ENCODE measurements at regions not wholly inside any gene's neighbourhood (a gene's known extent, or its start where the extent isn't known, plus 50 kb on each side); places are given as distances from the start of the nearest gene placed in this dataset.

- intact Hi-C loops (cut with DNase I; ENCODE audit: low total_unique reads), result no loop called here
- ATAC-seq, result no peak
Measured at GRCh38 chr12:38110026-38110699, 206.4 kb upstream of the ALG10B start.

GRCh38 chr12:38113991-38114390 lies 202.6 kb upstream of the ALG10B start:
- Histone ChIP-seq H3K4me3 (no peak overlapping the region), H3K9me3 (no peaks in the 10 kb centered on the region), H3K4me1 (no peaks in the 10 kb centered on the region), H3K36me3 (no peaks in the 10 kb centered on the region), H3K27me3 (no peaks in the 10 kb centered on the region), H3K27ac (no peak overlapping the region)
- intact Hi-C loops (cut with DNase I; ENCODE audit: low total_unique reads), result no loop called here
- in situ Hi-C loops (cut with MboI; ENCODE audit: low sequenced_read_pairs in 4 of 4), result loop anchor here in 1 of 4 donors (25.0 kb wide), 1 partner anchor 973 kb away; no protein-coding TSS in a partner anchor
- ATAC-seq (no peak), DNase-seq (no peak)
- TF ChIP-seq CTCF (IDR thresholded peaks at IDR 0.05 in 4 of 5, conservative IDR thresholded peaks at IDR 0.05 in 1 of 5) (no peak), POLR2A (IDR thresholded peaks at IDR 0.05) (no peak)

More at GRCh38 chr12:38110026-38110699, 206.4 kb upstream of the ALG10B start:
- Histone ChIP-seq H3K27me3 (no peaks in the 10 kb centered on the region), H3K27ac (no peak overlapping the region), H3K36me3 (no peaks in the 10 kb centered on the region), H3K4me3 (no peak overlapping the region), H3K9me3 (no peaks in the 10 kb centered on the region), H3K4me1 (no peaks in the 10 kb centered on the region)
- in situ Hi-C loops (cut with MboI; ENCODE audit: low sequenced_read_pairs in 4 of 4), result loop anchor here in 1 of 4 donors (25.0 kb wide), 1 partner anchor 977 kb away; no protein-coding TSS in a partner anchor
- TF ChIP-seq CTCF (IDR thresholded peaks at IDR 0.05 in 4 of 5, conservative IDR thresholded peaks at IDR 0.05 in 1 of 5), result no peak
- TF ChIP-seq POLR2A (IDR thresholded peaks at IDR 0.05), result no peak
- no peak for DNase-seq

GRCh38 chr12:38116968-38117367 lies 199.6 kb upstream of the ALG10B start:
- H3K9me3 ChIP-seq, result no peaks in the 10 kb centered on the region
- H3K4me3 ChIP-seq, result no peak overlapping the region
- no peak for ATAC-seq
- in situ Hi-C loops (cut with MboI; ENCODE audit: low sequenced_read_pairs in 4 of 4) (loop anchor here in 1 of 4 donors (25.0 kb wide), 1 partner anchor 970 kb away; no protein-coding TSS in a partner anchor), intact Hi-C loops (cut with DNase I; ENCODE audit: low total_unique reads) (no loop called here)
- DNase-seq, result no peak
- no peaks in the 10 kb centered on the region for H3K27me3 ChIP-seq
- H3K27ac ChIP-seq, result no peak overlapping the region
- H3K36me3 ChIP-seq, result no peaks in the 10 kb centered on the region
- TF ChIP-seq CTCF (IDR thresholded peaks at IDR 0.05 in 4 of 5, conservative IDR thresholded peaks at IDR 0.05 in 1 of 5) (no peak), POLR2A (IDR thresholded peaks at IDR 0.05) (no peak)
- H3K4me1 ChIP-seq, result no peaks in the 10 kb centered on the region

GRCh38 chr12:38118632-38119031 lies 197.9 kb upstream of the ALG10B start:
- no peak for ATAC-seq

More at GRCh38 chr12:38118632-38119031, 197.9 kb upstream of the ALG10B start:
- no peaks in the 10 kb centered on the region for H3K27me3 ChIP-seq
- H3K4me3 ChIP-seq, result no peak overlapping the region
- no peak for TF ChIP-seq CTCF (IDR thresholded peaks at IDR 0.05 in 4 of 5, conservative IDR thresholded peaks at IDR 0.05 in 1 of 5)
- TF ChIP-seq POLR2A (IDR thresholded peaks at IDR 0.05), result no peak
- no peaks in the 10 kb centered on the region for H3K9me3 ChIP-seq
- in situ Hi-C loops (cut with MboI; ENCODE audit: low sequenced_read_pairs in 4 of 4) (loop anchor here in 1 of 4 donors (25.0 kb wide), 1 partner anchor 969 kb away; no protein-coding TSS in a partner anchor), intact Hi-C loops (cut with DNase I; ENCODE audit: low total_unique reads) (no loop called here)
- no peak overlapping the region for H3K27ac ChIP-seq
- no peak for DNase-seq
- no peaks in the 10 kb centered on the region for H3K36me3 ChIP-seq
- H3K4me1 ChIP-seq, result no peaks in the 10 kb centered on the region
